OCI-LY3 (cell line): ENCODE measurements at regions not wholly inside any gene's neighbourhood (a gene's known extent, or its start where the extent isn't known, plus 50 kb on each side); places are given as distances from the start of the nearest gene placed in this dataset.

Experiments used
- H2AFZ ChIP-seq: fragments of 200-600, 300-600 bp; shearing (Covaris generic); 2 replicates; pipeline ENCODE4 v1.6.0; 2014; ENCODE audit warnings: antibody characterized with exemption, low read depth, low read length
- H3K27ac ChIP-seq: fragments of 200-600, 300-600 bp; sonication (generic); 2 replicates; pipeline ENCODE4 v1.5.1; 2014; ENCODE audit warnings: mild to moderate bottlenecking, low read length, moderate library complexity, mixed read lengths
- H3K27me3 ChIP-seq: fragments of 200-600, 300-600 bp; sonication (generic); 2 replicates; pipeline ENCODE4 v1.6.1; 2014; ENCODE audit warnings: low read depth, low read length, mixed read lengths
- H3K36me3 ChIP-seq: fragments of 200-600, 300-600 bp; sonication (generic); replicated peaks from 2 replicates; pipeline ENCODE3; 2014; ENCODE audit warnings: low read depth, low read length, mixed read lengths
- H3K4me1 ChIP-seq: fragments of 300-600, 200-600 bp; sonication (generic); 2 replicates; pipeline ENCODE4 v1.6.1; 2014; ENCODE audit warnings: low read length, mixed read lengths
- H3K4me2 ChIP-seq: fragments of 200-600, 300-600 bp; sonication (generic); 2 replicates; pipeline ENCODE4 v1.6.1; 2014; ENCODE audit warnings: low read length, mixed read lengths
- H3K4me3 ChIP-seq: fragments of 300-600, 200-600 bp; sonication (generic); 2 replicates; pipeline ENCODE4 v1.5.1; 2014; ENCODE audit warnings: antibody characterized with exemption, mild to moderate bottlenecking, low read length, moderate library complexity
- H3K79me2 ChIP-seq: fragments of 300-600, 200-600 bp; shearing (Covaris generic); 2 replicates; pipeline ENCODE4 v1.6.1; 2014; ENCODE audit warnings: mild to moderate bottlenecking, low read length, mixed read lengths
- H3K9ac ChIP-seq: fragments of 300-600, 200-600 bp; shearing (Covaris generic); 2 replicates; pipeline ENCODE4 v1.6.0; 2014; ENCODE audit warnings: mild to moderate bottlenecking, low read length, moderate library complexity
- H3K9me3 ChIP-seq: fragments of 200-600, 300-600 bp; shearing (Covaris generic); 2 replicates; pipeline ENCODE4 v1.6.1; 2014; ENCODE audit warnings: low read length, mixed read lengths; ENCODE audit not compliant: insufficient read depth
- H4K20me1 ChIP-seq: fragments of 200-600, 300-600 bp; sonication (generic); 2 replicates; pipeline ENCODE4 v1.6.1; 2016; ENCODE audit warnings: low read length, mixed read lengths; ENCODE audit not compliant: insufficient read depth
- CTCF ChIP-seq: fragments of 200-600, 300-600 bp; sonication (generic); IDR thresholded peaks from 2 replicates; pipeline ENCODE4 v1.5.1; 2014; ENCODE audit warnings: antibody characterized with exemption, low read length, low read depth
- EZH2phosphoT487 ChIP-seq: fragments of 200-600 bp; shearing (Covaris generic); IDR thresholded peaks from 2 replicates; pipeline ENCODE4 v1.6.1; 2018; ENCODE audit warnings: antibody characterized with exemption, mixed run types, low read depth

GRCh38 chr2:65878011-65878340, 445.6 kb upstream of the SPRED2 start:
- no peaks in the 10 kb centered on the region for H3K4me1 ChIP-seq
- no peaks in the 10 kb centered on the region for H3K9me3 ChIP-seq
- H3K36me3 ChIP-seq: no peaks in the 10 kb centered on the region
- no peak for TF ChIP-seq CTCF
- TF ChIP-seq EZH2phosphoT487: no peak
- no peak overlapping the region for H3K9ac ChIP-seq
- no peak overlapping the region for H3K4me3 ChIP-seq
- peaks cover 9% of the 10 kb centered on the region; the same call in 1 of the 2 replicates for H3K27me3 ChIP-seq
- no peak overlapping the region for H2AFZ ChIP-seq
- H3K27ac ChIP-seq: no peak overlapping the region
- no peaks in the 10 kb centered on the region for H4K20me1 ChIP-seq
- H3K79me2 ChIP-seq: no peaks in the 10 kb centered on the region
- no peak overlapping the region for H3K4me2 ChIP-seq

- no peak overlapping the region for H3K9ac ChIP-seq
- no peaks in the 10 kb centered on the region for H3K9me3 ChIP-seq
- no peaks in the 10 kb centered on the region for H4K20me1 ChIP-seq
- no peak overlapping the region for H3K27ac ChIP-seq
- no peaks in the 10 kb centered on the region for H3K79me2 ChIP-seq
- H3K4me1 ChIP-seq: no peaks in the 10 kb centered on the region
- H3K27me3 ChIP-seq: peaks cover 9% of the 10 kb centered on the region; the same call in 1 of the 2 replicates
- H3K36me3 ChIP-seq: no peaks in the 10 kb centered on the region
- H2AFZ ChIP-seq: no peak overlapping the region
- no peak for TF ChIP-seq CTCF
- TF ChIP-seq EZH2phosphoT487: no peak
- no peak overlapping the region for H3K4me2 ChIP-seq
- no peak overlapping the region for H3K4me3 ChIP-seq
Measured at GRCh38 chr2:65877331-65878010, 445.1 kb upstream of the SPRED2 start.

- TF ChIP-seq CTCF (no peak), EZH2phosphoT487 (no peak)
- H3K4me3 ChIP-seq: no peak overlapping the region
- H3K36me3 ChIP-seq: no peaks in the 10 kb centered on the region
- H3K4me1 ChIP-seq: no peaks in the 10 kb centered on the region
- no peak overlapping the region for H2AFZ ChIP-seq
- H3K27ac ChIP-seq: no peak overlapping the region
- no peak overlapping the region for H3K9ac ChIP-seq
- no peaks in the 10 kb centered on the region for H4K20me1 ChIP-seq
- H3K9me3 ChIP-seq: no peaks in the 10 kb centered on the region
- peaks cover 9% of the 10 kb centered on the region; the same call in 1 of the 2 replicates for H3K27me3 ChIP-seq
- no peak overlapping the region for H3K4me2 ChIP-seq
- no peaks in the 10 kb centered on the region for H3K79me2 ChIP-seq
Measured at GRCh38 chr2:65876114-65876513, 443.7 kb upstream of the SPRED2 start.

DNA sequence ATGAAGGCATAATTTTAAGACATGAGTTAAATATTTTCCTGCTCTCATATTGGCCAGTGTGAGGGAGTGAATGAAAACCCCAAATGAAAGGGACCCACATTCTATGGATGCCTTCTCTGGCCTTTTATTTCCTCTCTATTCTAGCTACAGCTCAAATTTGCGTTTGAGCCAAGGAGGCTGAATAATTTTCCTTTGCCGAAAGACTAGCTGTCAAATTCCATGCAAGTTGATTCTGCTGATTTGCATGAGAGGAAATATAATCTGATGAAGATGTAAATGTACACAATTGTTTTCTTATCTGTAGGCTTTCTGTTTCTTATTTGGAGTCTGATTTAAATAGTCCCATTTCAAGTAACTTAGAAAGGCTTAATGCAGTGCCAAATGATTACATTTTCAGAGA, 438.4 kb upstream of the SPRED2 start:
- H3K27me3 ChIP-seq: peaks cover 35% of the 10 kb centered on the region
- H3K27ac ChIP-seq: no peak overlapping the region
- H3K79me2 ChIP-seq: no peaks in the 10 kb centered on the region
- TF ChIP-seq EZH2phosphoT487: no peak
- no peak for TF ChIP-seq CTCF
- H3K4me2 ChIP-seq: no peak overlapping the region
- no peaks in the 10 kb centered on the region for H4K20me1 ChIP-seq
- no peak overlapping the region for H2AFZ ChIP-seq
- H3K4me3 ChIP-seq: no peak overlapping the region
- no peaks in the 10 kb centered on the region for H3K36me3 ChIP-seq
- no peaks in the 10 kb centered on the region for H3K4me1 ChIP-seq
- H3K9ac ChIP-seq: no peak overlapping the region
- no peaks in the 10 kb centered on the region for H3K9me3 ChIP-seq
